Activated naive CD8-positive, alpha-beta T cell treated with anti-CD3 and anti-CD28 coated beads, Interleukin-2, amount 10 ng/mL, durations not matched to agents 7 days and 5 days (primary cell): ENCODE measurements at regions not wholly inside any gene's neighbourhood (a gene's known extent, or its start where the extent isn't known, plus 50 kb on each side); places are given as distances from the start of the nearest gene placed in this dataset.
"Not testable (repeated sequence)": the region's sequence is repeated elsewhere in the genome, so short reads cannot be mapped to it uniquely, and the experiment has no call there.

Experiments
- ATAC-seq: fragments of 150-1000 bp; cut with Tn5 transposase; one replicate; pipeline ENCODE4 v1.10.0; 2021; ENCODE audit warnings: low read depth, moderate library complexity
- POLR2A ChIA-PET: fragments of 350-600 bp; sonication (Branson Sonifier 250); formaldehyde crosslinking; loops from one replicate; lab custom pipeline; 2021; ENCODE audit warnings: antibody characterized with exemption; lab: Charles Lee
- DNase-seq: peaks from one replicate; pipeline ENCODE4 v3.0.0; 2021
- H3K27ac Mint-ChIP-seq: one replicate; pipeline ENCODE4 v1.8.0; 2022; ENCODE audit warnings: mild to moderate bottlenecking, mixed read lengths
- H3K27me3 Mint-ChIP-seq: one replicate; pipeline ENCODE4 v1.8.0; 2022; ENCODE audit warnings: mild to moderate bottlenecking, moderate library complexity, mixed read lengths
- H3K36me3 Mint-ChIP-seq: one replicate; pipeline ENCODE4 v1.8.0; 2021; ENCODE audit warnings: mild to moderate bottlenecking, mixed read lengths
- H3K4me1 Mint-ChIP-seq: one replicate; pipeline ENCODE4 v1.8.0; 2021; ENCODE audit warnings: mixed read lengths
- H3K4me3 Mint-ChIP-seq: one replicate; pipeline ENCODE4 v1.8.0; 2022; ENCODE audit warnings: mild to moderate bottlenecking, moderate library complexity, mixed read lengths
- H3K9me3 Mint-ChIP-seq: one replicate; pipeline ENCODE4 v1.8.0; 2021; ENCODE audit warnings: mixed read lengths

DNA sequence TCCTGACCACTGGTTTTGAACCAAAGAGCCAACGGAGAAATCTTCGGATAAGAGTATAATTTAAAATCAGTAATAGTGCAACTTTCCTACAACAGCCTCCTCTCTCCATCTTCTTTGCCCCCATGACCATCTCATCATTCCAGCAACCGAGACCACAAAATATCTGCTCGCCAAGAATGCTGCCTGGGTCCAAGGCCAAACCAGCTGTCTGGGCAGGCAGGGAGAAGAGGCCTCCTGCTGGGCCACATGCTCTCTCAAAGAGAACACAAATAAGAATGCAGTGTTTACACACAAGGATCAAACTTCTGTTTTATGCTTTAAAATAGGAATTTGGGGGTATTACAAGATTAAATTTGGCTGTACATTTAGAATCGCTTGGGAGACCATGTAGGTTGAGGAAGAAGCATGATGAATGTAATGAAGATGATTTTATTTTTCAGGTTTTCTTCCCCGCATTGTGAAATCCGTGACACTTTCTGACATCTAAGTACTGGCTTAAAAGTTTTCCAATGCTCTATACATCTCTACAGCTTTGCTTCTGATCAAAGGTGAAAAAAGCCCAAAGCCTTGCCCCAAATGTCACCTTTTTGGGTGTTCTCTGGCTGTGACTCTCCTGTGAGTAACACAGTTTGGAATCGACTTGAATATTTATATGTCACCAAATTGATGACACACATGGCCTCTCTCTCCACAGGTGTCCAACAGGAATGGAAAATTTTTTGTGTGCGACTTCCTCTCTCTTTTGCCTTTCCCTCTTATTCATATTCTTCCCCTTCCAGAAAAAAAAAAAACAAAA lies 79.4 kb upstream of the PROKR2 start:
- no peak overlapping the region for H3K4me3 Mint-ChIP-seq
- POLR2A ChIA-PET: no interaction called here
- no peak for DNase-seq
- peaks cover 3% of the 10 kb centered on the region for H3K9me3 Mint-ChIP-seq
- ATAC-seq: no peak
- H3K36me3 Mint-ChIP-seq: no peaks in the 10 kb centered on the region
- H3K27ac Mint-ChIP-seq: no peak overlapping the region
- H3K4me1 Mint-ChIP-seq: no peaks in the 10 kb centered on the region
- H3K27me3 Mint-ChIP-seq: peaks cover 10% of the 10 kb centered on the region

DNA sequence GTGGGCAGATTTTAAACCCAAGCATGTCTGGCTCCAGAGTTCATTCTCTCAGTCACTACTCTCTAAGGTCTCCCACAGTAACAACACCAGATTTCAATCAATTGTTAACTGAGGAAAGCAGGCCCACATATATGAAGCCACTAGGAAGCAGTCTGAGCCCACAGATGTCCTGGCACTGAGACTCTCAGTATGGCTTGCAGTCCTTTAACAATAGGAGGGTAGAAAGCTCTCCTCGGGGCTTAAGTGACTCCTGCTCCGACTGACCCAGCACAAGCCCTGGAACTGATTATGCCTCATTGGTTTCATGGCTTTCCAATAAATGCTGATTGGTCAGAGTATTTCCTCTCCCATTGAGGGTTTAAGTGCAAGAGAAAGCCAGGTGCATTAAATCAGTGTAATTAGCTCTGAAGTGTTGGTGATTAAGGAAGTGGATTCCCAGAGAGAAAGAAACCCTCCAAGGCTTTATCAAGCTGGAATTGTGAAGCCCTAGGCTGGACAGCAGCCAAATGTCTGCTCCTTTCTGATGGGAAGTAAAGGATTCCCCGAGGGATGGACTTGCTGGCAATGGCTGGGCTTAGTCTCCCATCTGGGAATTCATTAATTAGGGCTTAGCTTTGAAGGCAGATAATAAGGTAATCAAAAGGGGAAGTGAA lies 76.6 kb upstream of the PROKR2 start:
- peaks cover 14% of the 10 kb centered on the region for H3K27me3 Mint-ChIP-seq
- POLR2A ChIA-PET: no interaction called here
- H3K27ac Mint-ChIP-seq: no peak overlapping the region
- no peaks in the 10 kb centered on the region for H3K36me3 Mint-ChIP-seq
- DNase-seq (no peak), ATAC-seq (no peak)
- peaks cover 3% of the 10 kb centered on the region for H3K9me3 Mint-ChIP-seq
- H3K4me1 Mint-ChIP-seq: no peaks in the 10 kb centered on the region
- no peak overlapping the region for H3K4me3 Mint-ChIP-seq

DNA sequence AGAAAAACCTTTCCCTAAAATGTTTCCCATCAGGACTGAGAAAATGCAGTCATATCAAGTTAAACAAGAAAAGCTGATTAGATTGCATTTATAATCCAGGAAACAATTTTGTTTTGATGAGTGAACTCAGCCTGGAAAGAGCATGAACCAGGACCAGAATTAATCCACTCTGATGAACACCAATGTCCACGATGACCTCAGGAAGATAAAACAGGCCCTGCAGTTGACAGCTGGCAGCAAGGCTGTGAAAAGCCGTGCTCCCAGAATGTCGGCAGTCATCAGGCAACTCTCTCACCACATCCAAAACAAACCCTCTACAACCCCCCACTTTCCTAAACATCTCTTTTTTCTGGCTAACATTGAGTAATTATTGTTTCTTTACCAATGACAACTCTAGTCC lies 74.0 kb upstream of the PROKR2 start:
- H3K9me3 Mint-ChIP-seq: peaks cover 4% of the 10 kb centered on the region
- POLR2A ChIA-PET: no interaction called here
- H3K27ac Mint-ChIP-seq: no peak overlapping the region
- H3K27me3 Mint-ChIP-seq: peaks cover 16% of the 10 kb centered on the region
- H3K4me3 Mint-ChIP-seq: no peak overlapping the region
- no peaks in the 10 kb centered on the region for H3K36me3 Mint-ChIP-seq
- ATAC-seq: no peak
- no peaks in the 10 kb centered on the region for H3K4me1 Mint-ChIP-seq
- no peak for DNase-seq

DNA sequence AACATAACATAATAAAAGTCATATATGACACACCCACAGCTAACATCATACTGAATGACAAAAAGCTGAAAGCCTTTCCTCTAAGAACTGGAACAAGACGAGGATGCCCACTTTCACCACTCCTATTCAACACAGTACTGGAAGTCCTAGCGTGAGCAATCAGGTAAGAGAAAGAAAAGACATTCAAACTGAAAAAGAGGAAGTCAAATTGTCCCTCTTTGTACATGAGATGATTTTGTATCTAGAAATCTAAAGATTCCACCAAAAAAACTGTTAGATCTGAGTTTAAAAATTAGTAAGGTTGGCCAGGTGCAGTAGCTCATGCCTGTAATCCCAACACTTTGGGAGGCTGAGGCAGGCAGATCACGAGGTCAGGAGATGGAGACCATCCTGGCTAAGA lies 70.1 kb upstream of the PROKR2 start:
- not testable (repeated sequence) for H3K4me3 Mint-ChIP-seq, H3K9me3 Mint-ChIP-seq, H3K4me1 Mint-ChIP-seq, H3K36me3 Mint-ChIP-seq, H3K27ac Mint-ChIP-seq, ATAC-seq, DNase-seq
- peaks cover 20% of the 10 kb centered on the region for H3K27me3 Mint-ChIP-seq
- POLR2A ChIA-PET: interaction anchor here (0.7 kb wide), 1 partner anchor 26 kb away, joined by 4 read pairs; no protein-coding TSS in a partner anchor

DNA sequence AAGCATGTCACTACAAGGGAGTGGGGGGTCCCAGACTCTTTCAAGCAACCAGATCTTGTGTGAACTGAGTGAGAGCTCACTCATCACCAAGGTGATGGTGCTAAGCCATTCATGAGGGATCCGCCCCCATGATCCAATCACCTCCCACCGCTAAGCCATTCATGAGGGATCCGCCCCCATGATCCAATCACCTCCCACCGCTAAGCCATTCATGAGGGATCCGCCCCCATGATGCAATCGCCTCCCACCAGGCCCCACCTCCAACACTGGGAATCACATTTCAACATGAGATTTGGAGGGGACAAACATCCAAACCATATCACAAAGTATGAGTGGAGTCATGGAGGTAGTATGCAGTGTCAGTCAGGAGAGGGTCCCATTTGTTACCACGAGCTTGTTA lies 64.8 kb upstream of the PROKR2 start:
- ATAC-seq, POLR2A ChIA-PET, DNase-seq, H3K4me1 Mint-ChIP-seq, H3K27me3 Mint-ChIP-seq, H3K9me3 Mint-ChIP-seq, H3K4me3 Mint-ChIP-seq, H3K36me3 Mint-ChIP-seq, H3K27ac Mint-ChIP-seq: not testable (repeated sequence)

DNA sequence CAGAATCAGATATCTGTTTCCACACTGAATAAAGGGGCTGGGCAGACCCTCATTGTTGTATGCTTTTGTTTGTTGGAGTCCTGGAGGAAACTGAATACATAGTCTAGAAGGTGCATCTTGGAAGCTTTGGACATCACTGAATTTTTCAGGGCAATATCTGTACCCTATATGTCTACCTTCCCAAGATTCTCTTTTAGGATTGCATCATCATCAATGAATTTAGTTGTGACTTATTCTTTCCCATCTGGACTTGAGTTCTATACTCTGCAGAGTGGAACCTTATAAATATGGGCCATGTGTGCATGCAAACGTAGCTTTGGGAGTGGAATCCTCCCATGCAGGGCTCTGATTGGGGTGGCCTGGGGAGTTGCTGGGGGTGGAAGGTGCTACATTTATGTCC lies 60.7 kb upstream of the PROKR2 start:
- POLR2A ChIA-PET: no interaction called here
- no peak overlapping the region for H3K27ac Mint-ChIP-seq
- no peak overlapping the region for H3K4me3 Mint-ChIP-seq
- H3K9me3 Mint-ChIP-seq: peaks cover 2% of the 10 kb centered on the region
- no peak for ATAC-seq
- peaks cover 2% of the 10 kb centered on the region for H3K27me3 Mint-ChIP-seq
- H3K4me1 Mint-ChIP-seq: no peaks in the 10 kb centered on the region
- no peak for DNase-seq
- H3K36me3 Mint-ChIP-seq: no peaks in the 10 kb centered on the region

DNA sequence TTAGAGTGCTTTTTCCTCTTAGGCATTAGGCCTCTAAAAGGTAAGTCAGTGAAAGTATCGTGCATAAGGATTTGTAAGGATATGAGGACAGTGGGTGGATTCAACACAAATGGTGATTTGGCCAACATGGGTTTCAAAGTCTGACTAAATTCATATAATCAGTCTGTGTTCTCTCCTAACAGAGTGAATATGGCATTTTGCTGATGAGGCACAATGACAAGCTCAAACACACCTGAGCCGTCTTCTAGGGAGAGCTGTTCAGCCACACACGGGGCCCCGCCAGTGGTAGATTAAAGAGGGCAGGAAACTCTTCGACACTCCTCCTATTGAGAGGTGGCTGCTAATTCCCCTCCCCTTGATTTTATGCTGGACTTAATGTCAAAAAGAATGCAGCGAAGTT lies 59.5 kb upstream of the PROKR2 start:
- no peaks in the 10 kb centered on the region for H3K36me3 Mint-ChIP-seq
- no peaks in the 10 kb centered on the region for H3K4me1 Mint-ChIP-seq
- ATAC-seq: no peak
- no peaks in the 10 kb centered on the region for H3K9me3 Mint-ChIP-seq
- peaks cover 5% of the 10 kb centered on the region for H3K27me3 Mint-ChIP-seq
- no peak overlapping the region for H3K4me3 Mint-ChIP-seq
- H3K27ac Mint-ChIP-seq: no peak overlapping the region
- POLR2A ChIA-PET: no interaction called here
- no peak for DNase-seq

DNA sequence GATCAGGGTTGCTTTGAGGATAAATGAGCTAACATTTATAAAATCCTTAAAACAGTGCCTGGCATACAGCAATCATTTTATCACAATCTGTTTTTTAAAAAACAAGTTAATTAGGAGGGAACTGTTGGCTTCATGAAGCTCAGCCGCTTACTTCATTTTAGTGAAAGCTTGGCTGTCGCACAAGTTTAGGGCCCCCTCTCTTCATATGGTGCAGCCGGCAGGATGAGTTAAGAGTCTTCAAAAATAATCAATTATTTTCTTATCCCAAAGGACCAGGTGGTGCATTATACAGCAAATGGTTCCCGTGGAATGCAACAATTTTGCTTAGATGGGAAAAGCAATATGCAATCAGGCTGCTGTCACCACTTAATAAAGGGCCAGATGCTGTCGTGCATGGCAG lies 57.4 kb upstream of the PROKR2 start:
- no peak overlapping the region for H3K4me3 Mint-ChIP-seq
- peaks cover 5% of the 10 kb centered on the region for H3K27me3 Mint-ChIP-seq
- H3K4me1 Mint-ChIP-seq: peaks cover 5% of the 10 kb centered on the region
- DNase-seq (no peak), ATAC-seq (no peak)
- no peaks in the 10 kb centered on the region for H3K36me3 Mint-ChIP-seq
- no peak overlapping the region for H3K27ac Mint-ChIP-seq
- POLR2A ChIA-PET: no interaction called here
- no peaks in the 10 kb centered on the region for H3K9me3 Mint-ChIP-seq

DNA sequence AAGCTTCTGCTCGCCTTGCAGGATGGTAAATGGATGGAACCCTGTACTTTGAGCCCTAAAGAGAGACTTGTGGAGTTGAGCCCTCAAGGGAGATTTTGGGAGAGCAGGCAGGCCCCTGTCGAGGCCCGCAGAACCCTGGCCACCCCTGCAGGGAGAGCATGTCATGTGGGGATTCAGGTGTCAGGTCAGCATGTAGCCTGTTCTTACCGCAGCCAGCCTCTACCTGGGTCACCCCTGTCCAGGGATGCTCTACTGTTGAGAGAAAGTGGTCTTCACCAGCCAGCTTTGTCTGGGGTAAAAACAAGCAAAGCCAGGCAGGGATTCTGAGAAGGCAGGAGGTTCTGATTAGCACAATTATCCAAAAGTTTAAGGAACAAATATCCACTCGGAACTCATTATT lies 55.6 kb upstream of the PROKR2 start:
- H3K27me3 Mint-ChIP-seq: peaks cover 7% of the 10 kb centered on the region
- no peaks in the 10 kb centered on the region for H3K9me3 Mint-ChIP-seq
- POLR2A ChIA-PET: interaction anchor here (0.7 kb wide), 1 partner anchor 13 kb away, joined by 5 read pairs; no protein-coding TSS in a partner anchor
- no peaks in the 10 kb centered on the region for H3K36me3 Mint-ChIP-seq
- H3K4me1 Mint-ChIP-seq: peaks cover 5% of the 10 kb centered on the region
- ATAC-seq (no peak), DNase-seq (no peak)
- H3K4me3 Mint-ChIP-seq: no peak overlapping the region
- H3K27ac Mint-ChIP-seq: no peak overlapping the region

DNA sequence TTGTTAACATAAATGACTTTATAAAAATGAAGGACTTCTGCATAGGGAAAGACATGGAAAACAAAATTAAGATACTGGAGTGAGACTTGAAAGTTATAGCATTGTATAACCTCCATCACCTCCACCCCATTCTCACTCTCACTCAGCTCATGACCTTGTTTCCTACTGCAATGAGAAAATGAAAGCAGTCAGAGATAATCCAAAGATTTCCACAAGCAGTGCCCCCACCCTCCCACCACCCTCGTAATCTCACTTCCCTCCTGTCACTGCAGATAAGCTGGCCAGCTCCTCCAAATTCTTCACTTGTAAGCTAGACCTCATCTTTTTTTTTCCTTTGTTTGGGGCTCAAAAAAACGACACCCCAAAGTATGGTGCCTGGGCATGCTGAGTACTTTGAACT lies 52.9 kb upstream of the PROKR2 start:
- no peak for DNase-seq
- POLR2A ChIA-PET: no interaction called here
- no peak for ATAC-seq
- Mint-ChIP-seq H3K27ac (no peak overlapping the region), H3K4me3 (no peak overlapping the region), H3K27me3 (peaks cover 14% of the 10 kb centered on the region), H3K9me3 (peaks cover 4% of the 10 kb centered on the region), H3K36me3 (no peaks in the 10 kb centered on the region), H3K4me1 (peaks cover 5% of the 10 kb centered on the region)
